NCI-H69 (cell line): ENCODE measurements at regions not wholly inside any gene's neighbourhood (a gene's known extent, or its start where the extent isn't known, plus 50 kb on each side); places are given as distances from the start of the nearest gene placed in this dataset.

Experiments used
- DNase-seq: peaks from one replicate; lab custom pipeline; 2025; lab: John Stamatoyannopoulos, UW

DNA sequence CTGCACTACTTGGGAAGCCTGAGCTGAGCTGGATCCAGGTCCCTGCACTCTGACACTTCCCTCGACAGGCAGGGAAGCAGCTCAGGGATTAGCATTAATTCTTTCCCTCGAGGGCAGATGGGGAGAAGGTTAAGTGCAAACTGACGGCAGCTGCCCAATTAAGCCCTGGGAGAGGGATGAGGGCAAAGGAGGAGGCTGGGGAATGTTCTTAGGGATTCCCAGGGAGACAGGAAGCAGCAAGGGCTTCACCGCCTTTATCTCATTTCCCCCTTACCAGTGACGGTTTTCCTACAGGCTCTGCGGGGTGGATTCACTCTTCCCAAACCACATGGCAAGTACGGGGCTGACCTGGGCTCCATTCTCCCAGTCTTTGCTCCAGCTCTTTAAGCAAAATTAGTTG is 519.0 kb upstream of the PROK2 start:
- DNase-seq = peak; percentile 90

GRCh38 chr3:72301779-72302178 is 516.8 kb upstream of the PROK2 start:
- DNase-seq = peak; percentile 69

DNA sequence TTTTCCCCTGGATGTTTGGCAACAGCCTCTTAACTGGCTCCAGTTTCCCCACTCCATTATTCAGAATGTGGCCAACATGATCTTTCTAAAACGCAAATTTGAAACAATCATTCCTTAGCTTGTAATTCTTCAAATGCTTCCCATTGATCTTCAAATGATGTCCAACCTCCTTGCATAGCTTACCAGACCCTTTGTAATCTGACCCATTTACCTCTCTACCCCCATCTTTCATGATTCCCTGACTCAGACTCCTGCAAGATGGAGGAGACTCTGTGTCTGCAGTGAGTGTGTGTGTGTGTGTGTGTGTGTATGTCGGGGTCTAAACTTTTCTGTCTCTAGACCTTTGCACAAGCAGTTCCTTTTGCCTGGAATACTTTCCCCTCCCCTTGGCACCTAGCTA is 515.7 kb upstream of the PROK2 start:
- no peak for DNase-seq

GRCh38 chr3:72299823-72300222 is 514.9 kb upstream of the PROK2 start:
- DNase-seq = peak; percentile 69

DNA sequence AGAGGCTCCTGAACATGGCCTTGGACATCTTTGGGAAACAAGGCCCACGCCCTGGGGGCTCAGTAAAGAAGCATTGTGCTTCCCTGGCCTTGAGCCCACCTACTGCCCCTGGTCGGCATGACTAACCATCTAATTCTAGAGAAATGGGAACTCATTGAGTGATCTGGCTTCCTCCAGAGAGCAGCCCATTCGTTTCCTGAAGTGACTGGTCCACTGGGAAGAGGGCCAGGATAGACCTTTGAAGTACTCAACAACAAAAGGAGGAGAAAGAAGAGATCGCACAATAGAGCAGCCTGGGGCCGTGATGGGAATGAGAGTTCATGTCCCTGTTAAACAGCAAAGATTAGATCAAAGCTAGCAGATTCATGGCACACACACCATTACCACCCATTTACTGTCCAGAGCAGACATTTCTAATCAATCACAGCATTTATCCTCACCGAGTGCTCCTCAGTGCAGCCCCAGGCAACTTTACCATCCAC is 514.4 kb upstream of the PROK2 start:
- DNase-seq = peak; percentile 79

DNA sequence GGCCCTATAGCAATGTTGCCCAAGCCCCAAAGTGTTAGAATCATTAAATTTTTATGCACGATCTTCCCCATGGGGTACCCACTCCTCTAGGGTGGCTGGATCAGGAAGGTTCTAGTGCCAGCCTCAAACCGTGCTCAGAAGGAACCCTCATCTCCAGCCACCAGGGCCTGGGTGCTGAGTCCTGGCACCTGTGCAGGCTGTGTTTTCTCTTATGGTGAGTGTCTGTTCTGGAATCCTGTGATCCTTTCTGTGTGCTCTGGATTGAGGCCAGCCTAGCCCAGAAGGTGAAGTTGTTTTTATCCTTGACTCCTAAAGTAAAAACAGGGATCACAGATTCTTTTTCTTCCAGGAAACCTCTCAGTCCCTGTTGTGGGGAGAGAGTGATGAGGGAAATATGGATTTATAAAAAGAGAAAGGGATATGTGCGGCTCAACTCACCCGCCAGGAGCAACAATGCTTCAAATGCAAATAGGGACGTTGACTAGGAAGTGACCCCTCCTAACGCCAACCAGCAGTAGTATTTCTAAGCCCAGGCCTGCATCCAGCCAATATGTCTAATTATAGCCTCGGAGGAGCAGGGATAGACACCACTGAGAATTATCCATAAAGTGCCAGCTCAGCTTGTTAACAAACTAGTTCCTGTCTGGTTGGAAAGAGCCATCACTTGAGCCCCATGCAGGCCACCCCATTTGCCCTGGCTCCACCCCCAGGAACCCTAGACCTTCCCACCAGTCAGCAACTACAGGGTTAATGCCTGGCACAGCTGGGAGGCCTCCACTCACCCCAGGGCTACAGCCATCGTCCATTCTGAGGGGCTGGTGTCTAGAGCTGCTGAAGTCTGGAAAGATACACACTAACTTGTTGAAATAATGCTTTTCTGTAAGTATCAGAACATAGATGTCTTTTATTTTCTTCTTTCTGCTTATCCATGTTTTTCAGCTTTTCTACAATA is 513.5 kb upstream of the PROK2 start:
- DNase-seq = peak; percentile 83

GRCh38 chr3:72297481-72297880 is 512.5 kb upstream of the PROK2 start:
- DNase-seq = no peak

GRCh38 chr3:72296477-72297111 is 511.6 kb upstream of the PROK2 start:
- DNase-seq = no peak

DNA sequence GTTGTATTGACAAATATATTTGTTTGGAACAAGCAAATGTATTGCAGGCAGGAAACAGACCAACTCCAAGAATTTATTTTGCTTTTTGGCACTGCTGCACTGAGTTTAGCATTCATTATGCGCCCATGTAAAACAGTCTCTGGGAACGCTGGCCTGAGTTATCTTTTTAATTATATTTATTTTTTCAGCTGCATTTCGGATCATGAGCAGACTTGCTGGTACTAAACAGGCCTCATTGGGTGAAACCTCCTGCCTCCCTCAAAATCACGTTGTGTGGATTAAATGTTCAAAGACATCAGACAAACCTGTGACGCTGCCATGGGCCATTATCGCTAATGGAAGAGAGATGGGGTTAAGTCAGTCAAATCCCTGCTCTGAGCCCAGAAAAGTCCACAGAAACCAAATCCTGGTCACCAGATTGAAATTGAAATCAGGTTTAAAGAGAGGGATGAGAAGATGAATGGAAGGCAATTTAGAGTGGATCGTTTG is 511.1 kb upstream of the PROK2 start:
- no peak for DNase-seq

DNA sequence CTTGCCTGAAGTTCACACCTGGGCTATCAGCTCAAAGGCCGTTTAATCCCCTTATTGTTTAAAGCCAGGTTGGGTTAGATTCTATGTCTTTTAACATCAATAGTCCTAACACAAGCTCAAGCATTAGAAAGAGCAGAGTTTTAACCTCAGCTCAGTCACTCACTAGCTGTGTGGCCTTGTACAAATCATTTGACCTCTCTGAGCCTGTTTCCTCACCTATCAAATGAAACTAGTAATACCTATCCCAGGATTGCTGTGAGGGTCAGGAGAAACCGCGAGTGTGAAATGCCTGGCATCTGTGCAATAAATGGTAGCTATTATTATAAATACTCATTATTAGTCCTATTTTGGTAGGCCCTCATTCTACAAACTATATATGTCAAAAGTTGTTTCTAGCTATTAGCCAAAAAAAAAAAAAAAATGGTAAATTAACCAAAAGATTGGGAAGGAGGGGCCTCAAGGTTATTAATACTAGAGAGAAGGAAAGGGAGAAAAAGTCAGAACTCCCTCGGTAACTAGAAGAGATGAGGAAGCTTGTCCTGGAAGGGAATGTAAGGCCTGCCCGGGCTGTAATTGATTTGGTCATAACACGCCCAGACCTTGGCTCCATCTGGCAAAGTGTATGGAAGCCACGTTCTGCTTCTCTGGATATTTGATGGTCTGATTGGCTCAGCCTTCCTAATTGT is 510.5 kb upstream of the PROK2 start:
- no peak for DNase-seq

DNA sequence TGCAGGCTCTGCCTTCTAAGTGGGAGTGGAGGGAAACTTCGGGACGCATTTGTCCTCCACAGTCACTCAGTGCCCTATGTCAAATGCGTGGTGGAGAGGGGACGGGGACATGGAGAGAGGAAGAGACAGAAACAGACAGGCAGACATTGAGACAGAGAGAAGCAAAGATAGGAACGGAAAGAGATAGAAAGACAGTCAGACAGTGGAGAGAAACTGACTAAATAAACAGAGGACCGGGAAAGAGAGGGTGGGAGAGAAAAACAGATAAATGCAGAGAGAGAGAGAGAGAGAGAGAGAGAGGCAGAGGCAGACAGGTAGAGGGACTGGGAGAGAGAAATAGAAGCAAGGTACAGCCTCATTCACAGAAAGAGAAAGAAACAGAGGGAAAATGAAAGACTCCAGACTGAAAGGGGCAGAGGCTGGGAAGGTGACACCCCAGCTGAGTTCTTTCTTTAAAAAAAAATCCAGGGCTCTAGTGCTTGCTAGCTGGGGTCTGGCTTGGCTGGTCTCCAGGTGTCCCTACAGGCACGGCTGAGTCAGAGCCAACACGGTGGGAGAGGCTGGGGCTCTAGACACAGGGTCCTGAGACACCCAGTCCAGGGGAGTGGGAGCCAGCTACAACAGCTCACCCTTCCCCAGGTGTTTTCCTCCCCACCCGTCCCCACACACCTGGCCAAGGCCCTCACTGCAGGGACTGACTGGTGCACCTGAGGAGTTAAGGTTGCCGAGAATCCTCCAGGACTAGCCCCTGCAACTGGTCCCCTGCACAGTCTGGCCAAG is 506.1 kb upstream of the PROK2 start:
- peak; percentile 45 for DNase-seq

DNA sequence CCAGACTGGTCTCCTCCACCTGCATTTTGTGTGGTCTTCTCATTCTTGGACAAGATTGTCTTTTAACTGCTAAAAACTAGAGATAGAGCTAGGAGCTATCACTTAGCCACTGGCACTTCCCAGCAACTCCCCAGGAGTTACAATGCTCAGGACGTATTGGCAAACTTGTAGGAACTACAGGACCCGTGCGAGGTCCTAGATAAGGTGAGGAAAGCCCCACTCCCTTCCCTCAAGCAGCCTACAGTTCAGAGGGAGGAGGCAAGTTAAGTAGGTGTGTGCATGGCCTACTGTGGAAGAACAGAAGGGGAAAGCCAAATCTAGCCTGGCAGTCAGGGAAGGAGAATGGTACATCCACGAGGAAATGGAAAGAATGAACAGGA is 504.7 kb upstream of the PROK2 start:
- no peak for DNase-seq

DNA sequence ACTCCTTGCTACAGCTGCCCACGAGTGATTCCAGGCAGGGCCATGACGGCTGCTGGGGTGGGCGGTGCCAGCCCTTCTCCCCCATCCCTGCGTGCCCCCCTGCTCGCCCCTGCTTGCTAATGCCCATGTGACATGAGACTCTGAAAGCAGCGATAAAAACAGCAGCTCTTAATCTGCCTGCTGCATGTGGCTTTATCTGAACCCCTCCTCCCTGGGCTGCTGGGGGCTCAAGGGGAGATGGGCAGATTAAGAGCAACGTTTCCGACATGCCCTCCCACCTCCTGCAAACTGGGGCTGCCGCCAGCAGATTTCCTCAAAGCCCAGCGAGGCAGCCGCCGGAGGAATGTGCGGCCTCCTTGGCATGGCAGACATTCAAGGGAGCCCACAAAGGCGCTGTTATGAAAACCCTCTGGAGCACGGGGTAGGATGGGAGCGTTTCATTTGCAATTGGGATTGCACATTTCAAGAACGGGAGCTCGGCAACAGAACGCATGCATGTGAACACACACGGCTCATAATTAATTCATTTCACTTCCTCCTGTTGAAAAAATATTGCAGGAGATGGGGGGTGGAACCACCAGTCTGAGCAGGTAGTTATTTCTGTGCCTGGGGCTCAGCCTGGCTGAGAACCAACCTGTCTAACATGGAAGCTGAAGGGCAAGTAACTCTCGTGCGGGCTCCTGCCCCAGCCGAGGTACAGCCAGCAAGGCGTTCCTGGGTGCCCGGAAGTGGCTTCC is 504.2 kb upstream of the PROK2 start:
- peak; percentile 52 for DNase-seq

- DNase-seq = no peak
Measured at GRCh38 chr3:72287956-72288355, 503.0 kb upstream of the PROK2 start.

DNA sequence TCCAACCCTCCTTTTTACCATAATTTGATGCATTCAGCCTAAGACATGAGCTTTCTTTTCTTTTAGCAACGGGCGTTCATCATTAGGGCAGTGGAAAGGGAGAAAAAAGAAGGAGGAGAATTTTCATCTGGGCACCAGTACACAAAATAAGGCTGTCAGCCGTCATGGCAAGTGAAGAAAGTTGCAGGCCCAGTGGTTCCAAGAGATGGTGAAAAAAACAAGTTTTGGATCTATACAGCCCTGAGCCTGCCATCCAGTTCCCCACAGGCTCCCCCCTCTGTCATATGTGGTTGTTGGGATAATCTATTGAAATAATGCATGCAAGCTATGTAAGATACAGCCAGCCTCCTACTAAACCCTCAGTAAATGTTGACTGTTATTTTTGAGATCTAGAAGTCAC is 500.6 kb upstream of the PROK2 start:
- no peak for DNase-seq

- DNase-seq = no peak
Measured at GRCh38 chr3:72284471-72284870, 499.5 kb upstream of the PROK2 start.

DNA sequence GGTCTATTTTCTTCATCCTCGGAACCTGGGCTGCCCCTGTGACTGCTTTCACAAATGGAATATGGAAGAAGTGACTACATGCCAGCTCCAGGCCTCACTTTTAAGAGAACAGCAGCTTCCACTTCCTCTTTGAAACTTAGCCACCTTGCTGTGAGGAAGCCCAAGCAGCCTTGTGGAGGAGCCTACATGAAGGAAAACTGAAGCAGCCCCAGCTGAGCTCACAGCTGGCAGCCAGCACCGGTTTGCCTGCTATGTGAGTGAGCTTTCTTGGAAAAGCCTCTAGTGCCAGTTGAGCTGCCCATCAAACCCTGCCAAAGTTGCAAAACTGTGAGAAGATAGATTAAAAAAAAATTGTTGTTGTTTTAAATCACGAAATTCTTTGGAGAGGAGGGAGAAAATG is 498.0 kb upstream of the PROK2 start:
- DNase-seq = no peak

- no peak for DNase-seq
Measured at GRCh38 chr3:72281551-72281950, 496.6 kb upstream of the PROK2 start.

GRCh38 chr3:72280876-72281275 is 495.9 kb upstream of the PROK2 start:
- no peak for DNase-seq

- no peak for DNase-seq
Measured at GRCh38 chr3:72279631-72280041, 494.7 kb upstream of the PROK2 start.

DNA sequence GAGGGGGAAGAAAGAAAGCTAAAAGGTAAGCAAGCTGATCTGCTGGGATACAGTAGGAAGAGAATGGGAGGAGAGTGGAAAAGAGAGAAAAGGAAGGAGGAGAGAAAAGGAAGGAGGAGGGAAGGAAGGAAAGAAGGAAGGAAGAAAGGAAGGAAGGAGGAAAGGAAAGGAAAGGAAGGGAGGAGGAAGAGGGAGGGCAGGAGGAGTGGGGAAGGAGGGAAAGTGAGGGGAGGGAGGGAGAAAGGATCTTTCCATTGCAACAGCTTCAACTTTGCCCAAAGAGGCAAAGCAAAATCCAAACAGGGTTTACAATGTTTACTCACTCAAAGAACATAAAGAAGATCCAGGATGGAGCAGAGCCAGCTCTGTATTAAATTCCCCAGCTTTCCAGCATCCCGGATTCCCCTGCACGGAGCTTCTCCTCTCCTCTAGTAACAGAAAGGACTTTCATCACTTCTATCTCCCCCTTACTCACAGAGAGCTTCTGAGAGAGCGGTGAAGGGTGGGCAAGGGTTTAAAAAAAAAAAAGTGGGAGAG is 494.2 kb upstream of the PROK2 start:
- DNase-seq = no peak
